ENCODE measurements at regions not wholly inside any gene's neighbourhood (a gene's known extent, or its start where the extent isn't known, plus 50 kb on each side); places are given as distances from the start of the nearest gene placed in this dataset.

DNA sequence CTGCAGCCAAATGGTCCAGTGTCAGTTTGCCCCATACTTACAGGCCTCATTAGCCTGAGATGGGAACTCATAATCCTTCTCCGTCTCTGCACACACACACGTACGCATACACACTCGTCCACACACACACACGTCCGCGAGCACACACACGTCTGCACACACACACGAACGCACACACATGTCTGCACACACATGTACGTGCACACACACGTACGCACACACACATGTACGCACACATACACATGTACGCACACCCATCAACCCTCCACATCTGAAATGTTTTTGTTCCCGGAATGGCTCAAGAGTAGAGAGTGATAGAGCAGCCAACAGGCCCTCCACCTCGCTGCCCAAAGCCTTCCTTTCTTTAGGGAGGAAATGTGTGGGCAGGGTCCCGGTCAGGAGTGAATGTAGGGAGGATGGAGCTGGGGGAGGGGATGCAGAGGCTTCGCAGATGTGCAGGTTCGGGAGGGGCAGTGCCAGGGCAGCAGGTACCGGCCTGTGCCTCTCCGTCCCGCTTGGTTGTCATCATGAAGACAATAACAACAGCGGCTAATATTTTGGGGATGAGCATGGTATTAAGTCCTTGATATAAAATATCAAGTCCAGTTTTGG, 52.7 kb downstream of the PTGR3 start:
- TF ChIP-seq, protein P1, sequence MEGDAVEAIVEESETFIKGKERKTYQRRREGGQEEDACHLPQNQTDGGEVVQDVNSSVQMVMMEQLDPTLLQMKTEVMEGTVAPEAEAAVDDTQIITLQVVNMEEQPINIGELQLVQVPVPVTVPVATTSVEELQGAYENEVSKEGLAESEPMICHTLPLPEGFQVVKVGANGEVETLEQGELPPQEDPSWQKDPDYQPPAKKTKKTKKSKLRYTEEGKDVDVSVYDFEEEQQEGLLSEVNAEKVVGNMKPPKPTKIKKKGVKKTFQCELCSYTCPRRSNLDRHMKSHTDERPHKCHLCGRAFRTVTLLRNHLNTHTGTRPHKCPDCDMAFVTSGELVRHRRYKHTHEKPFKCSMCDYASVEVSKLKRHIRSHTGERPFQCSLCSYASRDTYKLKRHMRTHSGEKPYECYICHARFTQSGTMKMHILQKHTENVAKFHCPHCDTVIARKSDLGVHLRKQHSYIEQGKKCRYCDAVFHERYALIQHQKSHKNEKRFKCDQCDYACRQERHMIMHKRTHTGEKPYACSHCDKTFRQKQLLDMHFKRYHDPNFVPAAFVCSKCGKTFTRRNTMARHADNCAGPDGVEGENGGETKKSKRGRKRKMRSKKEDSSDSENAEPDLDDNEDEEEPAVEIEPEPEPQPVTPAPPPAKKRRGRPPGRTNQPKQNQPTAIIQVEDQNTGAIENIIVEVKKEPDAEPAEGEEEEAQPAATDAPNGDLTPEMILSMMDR (IDR thresholded peaks at IDR 0.05): no peak
- TF ChIP-seq POLR2AphosphoS5 (IDR thresholded peaks at IDR 0.05) (no peak), EP300 (IDR thresholded peaks at IDR 0.05) (no peak), POLR2A (IDR thresholded peaks at IDR 0.05; ENCODE audit: low read depth) (no peak)

All from esophagus muscularis mucosa (tissue), 4 donors.